ENCODE measurements at regions not wholly inside any gene's neighbourhood (a gene's known extent, or its start where the extent isn't known, plus 50 kb on each side); places are given as distances from the start of the nearest gene placed in this dataset.

DNA sequence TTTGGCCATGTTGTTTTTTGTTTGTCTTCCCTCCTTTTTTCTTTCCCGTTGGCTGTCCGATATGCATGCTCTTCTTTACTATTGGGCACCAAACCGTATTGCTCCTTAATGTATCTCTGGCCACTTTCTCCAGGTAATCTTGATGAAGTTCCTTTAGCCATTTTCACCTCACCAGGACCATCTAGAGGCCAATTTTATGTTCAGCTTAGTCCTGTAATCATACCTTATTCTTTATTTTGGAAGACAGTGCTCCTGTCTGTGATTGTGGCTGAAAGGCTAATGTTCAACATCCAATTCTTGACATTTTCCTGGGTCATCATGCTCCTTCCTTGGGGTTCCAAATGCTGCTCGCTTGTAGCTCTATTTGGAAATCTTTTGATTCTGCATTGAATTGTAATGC is 169.5 kb downstream of the S1PR1 start:
- TF ChIP-seq, protein P1, sequence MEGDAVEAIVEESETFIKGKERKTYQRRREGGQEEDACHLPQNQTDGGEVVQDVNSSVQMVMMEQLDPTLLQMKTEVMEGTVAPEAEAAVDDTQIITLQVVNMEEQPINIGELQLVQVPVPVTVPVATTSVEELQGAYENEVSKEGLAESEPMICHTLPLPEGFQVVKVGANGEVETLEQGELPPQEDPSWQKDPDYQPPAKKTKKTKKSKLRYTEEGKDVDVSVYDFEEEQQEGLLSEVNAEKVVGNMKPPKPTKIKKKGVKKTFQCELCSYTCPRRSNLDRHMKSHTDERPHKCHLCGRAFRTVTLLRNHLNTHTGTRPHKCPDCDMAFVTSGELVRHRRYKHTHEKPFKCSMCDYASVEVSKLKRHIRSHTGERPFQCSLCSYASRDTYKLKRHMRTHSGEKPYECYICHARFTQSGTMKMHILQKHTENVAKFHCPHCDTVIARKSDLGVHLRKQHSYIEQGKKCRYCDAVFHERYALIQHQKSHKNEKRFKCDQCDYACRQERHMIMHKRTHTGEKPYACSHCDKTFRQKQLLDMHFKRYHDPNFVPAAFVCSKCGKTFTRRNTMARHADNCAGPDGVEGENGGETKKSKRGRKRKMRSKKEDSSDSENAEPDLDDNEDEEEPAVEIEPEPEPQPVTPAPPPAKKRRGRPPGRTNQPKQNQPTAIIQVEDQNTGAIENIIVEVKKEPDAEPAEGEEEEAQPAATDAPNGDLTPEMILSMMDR (IDR thresholded peaks at IDR 0.05): no peak
- TF ChIP-seq POLR2AphosphoS5 (IDR thresholded peaks at IDR 0.05) (no peak), POLR2A (IDR thresholded peaks at IDR 0.05) (no peak), EP300 (IDR thresholded peaks at IDR 0.05; ENCODE audit: low read depth) (no peak)
